ENCODE measurements at regions not wholly inside any gene's neighbourhood (a gene's known extent, or its start where the extent isn't known, plus 50 kb on each side); places are given as distances from the start of the nearest gene placed in this dataset.
A peak's percentile ranks its signal among the peaks of the same experiment; 100 is the strongest.

- no peak overlapping the region for H3K4me3 ChIP-seq (ENCODE audit: low read depth, low read length)
- no peak for TF ChIP-seq CTCF (conservative IDR thresholded peaks at IDR 0.05; ENCODE audit: low read depth, low read length)
- DNase-seq (ENCODE audit: low read depth) = no peak
Measured at GRCh38 chr15:87374339-87374738, 882.2 kb downstream of the NTRK3 start.

DNA sequence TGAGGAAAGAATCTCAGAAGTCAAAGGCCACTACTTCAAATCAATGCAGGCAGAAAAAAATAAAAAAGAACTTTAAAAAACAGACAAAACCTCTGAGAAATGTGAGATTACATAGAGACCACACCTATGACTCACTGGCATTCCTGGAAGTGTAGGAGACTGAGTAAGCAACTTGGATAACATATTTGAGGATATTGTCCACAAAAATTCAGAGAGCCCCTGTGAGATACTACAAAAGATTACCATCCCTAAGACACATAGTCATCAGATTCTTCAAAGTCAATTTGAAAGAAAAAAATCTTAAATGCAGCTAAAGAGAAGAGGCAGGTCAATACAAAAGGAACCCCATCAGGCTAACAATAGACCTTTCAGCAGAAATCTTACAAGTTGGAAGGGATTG, 887.3 kb downstream of the NTRK3 start:
- no peak overlapping the region for H3K4me3 ChIP-seq (ENCODE audit: low read depth, low read length)
- peak; percentile 93 for DNase-seq (ENCODE audit: low read depth)
- TF ChIP-seq CTCF (conservative IDR thresholded peaks at IDR 0.05; ENCODE audit: low read depth, low read length) = no peak

- peak; percentile 9 for DNase-seq (ENCODE audit: low read depth)
- no peak for TF ChIP-seq CTCF (conservative IDR thresholded peaks at IDR 0.05; ENCODE audit: low read depth, low read length)
- no peak overlapping the region for H3K4me3 ChIP-seq (ENCODE audit: low read depth, low read length)
Measured at GRCh38 chr15:87368511-87368910, 888.0 kb downstream of the NTRK3 start.

DNA sequence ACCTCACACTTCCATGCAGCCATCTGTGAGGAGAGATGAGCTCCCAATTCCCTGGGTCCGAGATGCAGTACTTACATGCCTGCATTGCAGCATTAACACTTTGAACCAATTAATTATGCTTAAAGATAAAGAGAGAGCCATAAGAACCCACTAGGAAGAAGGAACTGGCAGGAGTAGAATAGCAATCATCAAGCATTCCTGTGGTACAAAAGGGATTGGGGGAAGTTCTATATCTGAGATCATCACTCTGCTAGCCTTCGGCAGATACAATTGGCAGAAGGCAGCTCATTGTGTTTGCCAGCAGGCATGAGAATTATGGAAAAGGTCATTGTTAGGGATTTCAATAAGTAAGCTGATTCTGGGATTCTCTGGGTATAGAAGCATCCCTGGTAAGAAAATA, 891.4 kb downstream of the NTRK3 start:
- DNase-seq (ENCODE audit: low read depth) = peak; percentile 71
- TF ChIP-seq CTCF (conservative IDR thresholded peaks at IDR 0.05; ENCODE audit: low read depth, low read length) = no peak
- H3K4me3 ChIP-seq (ENCODE audit: low read depth, low read length) = no peak overlapping the region

DNA sequence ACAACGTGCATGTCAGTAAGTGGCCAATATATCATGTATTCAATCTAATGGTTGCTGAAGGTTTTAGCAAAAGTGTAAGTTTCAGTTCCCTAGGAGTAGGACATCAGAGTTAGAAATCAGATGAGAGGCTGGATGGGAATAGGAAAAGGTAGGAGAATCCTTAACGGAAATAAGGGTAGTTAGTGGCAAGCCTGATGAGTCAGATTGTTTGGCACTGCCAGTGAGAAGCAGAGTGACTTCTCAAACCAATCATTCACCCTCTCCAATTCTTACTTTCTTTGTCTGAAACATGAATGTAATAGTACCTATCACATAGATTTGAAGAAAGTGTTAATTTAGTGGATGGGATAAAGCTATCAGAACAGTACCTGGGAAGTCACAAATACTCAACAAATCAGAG, 894.0 kb downstream of the NTRK3 start:
- TF ChIP-seq CTCF (conservative IDR thresholded peaks at IDR 0.05; ENCODE audit: low read depth, low read length) = no peak
- no peak overlapping the region for H3K4me3 ChIP-seq (ENCODE audit: low read depth, low read length)
- DNase-seq (ENCODE audit: low read depth) = no peak

DNA sequence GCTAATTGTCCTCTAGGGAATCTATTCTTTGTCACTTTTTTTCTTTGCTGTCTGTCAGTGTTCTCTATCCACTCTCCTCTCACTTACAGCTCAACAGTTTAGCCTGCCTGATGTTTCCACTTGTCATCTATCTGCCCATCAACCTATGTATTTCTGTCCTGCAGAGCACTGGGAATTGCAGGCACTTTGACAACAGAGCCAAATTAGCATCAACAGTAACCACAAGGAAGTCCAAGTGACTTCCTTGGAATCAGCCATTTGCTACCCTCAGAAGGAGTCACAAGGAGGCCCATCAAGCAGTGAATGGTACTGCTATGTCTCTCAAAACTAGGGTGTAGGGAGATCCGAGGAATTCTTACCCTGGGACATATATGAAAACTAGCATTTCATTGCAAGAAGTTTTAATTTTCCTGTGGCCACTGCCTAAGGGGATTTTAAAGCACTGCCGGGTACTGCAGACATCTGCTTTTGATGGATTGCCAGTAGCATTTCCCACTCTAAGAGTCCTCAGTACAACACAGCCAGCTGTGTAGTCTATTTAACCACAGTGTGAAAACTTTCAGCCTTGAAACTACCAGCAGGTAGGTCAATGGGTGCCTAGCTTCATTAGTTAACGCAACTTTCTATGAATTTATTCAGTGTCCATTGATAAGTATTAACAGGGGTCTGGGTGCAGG, 898.8 kb downstream of the NTRK3 start:
- no peak for TF ChIP-seq CTCF (conservative IDR thresholded peaks at IDR 0.05; ENCODE audit: low read depth, low read length)
- no peak for DNase-seq (ENCODE audit: low read depth)

GRCh38 chr15:87355946-87356345, 900.6 kb downstream of the NTRK3 start:
- DNase-seq (ENCODE audit: low read depth) = no peak
- TF ChIP-seq CTCF (conservative IDR thresholded peaks at IDR 0.05; ENCODE audit: low read depth, low read length) = no peak
- H3K4me3 ChIP-seq (ENCODE audit: low read depth, low read length) = no peak overlapping the region

More for the DNA sequence above, 898.8 kb downstream of the NTRK3 start:
- H3K4me3 ChIP-seq (ENCODE audit: low read depth, low read length) = no peak overlapping the region

Data from choroid plexus epithelial cell (primary cell).